Activated T-cell treated with anti-CD3 and anti-CD28 coated beads, Interleukin-2, amount 50 U/mL, for 72 hours (primary cell): ENCODE measurements at regions not wholly inside any gene's neighbourhood (a gene's known extent, or its start where the extent isn't known, plus 50 kb on each side); places are given as distances from the start of the nearest gene placed in this dataset.
"Not testable (repeated sequence)": the region's sequence is repeated elsewhere in the genome, so short reads cannot be mapped to it uniquely, and the experiment has no call there.

Experiments
- ATAC-seq, 2 donors: fragments of 150-1000 bp; cut with Tn5 transposase; replicated peaks in 1 of 2; 2 replicates each; pipeline ENCODE4 v1.10.0; 2021; ENCODE audit warnings: moderate library complexity in 2 of 2, mild to moderate bottlenecking in 1 of 2
- DNase-seq, 2 donors: peaks; one replicate each; pipeline ENCODE4 v3.0.0; 2021 to 2022; ENCODE audit warnings: mixed read lengths in 1 of 2
- H3K27ac Mint-ChIP-seq: one replicate; pipeline ENCODE4 v1.8.0; 2022; ENCODE audit warnings: mild to moderate bottlenecking, moderate library complexity, mixed read lengths
- H3K27me3 Mint-ChIP-seq: one replicate; pipeline ENCODE4 v1.8.0; 2022; ENCODE audit warnings: low read depth, mixed read lengths
- H3K36me3 Mint-ChIP-seq, 2 donors: one replicate each; pipeline ENCODE4 v1.8.0; 2022; ENCODE audit warnings: mixed read lengths in 2 of 2, mild to moderate bottlenecking in 1 of 2; ENCODE audit not compliant: insufficient read depth in 2 of 2
- H3K4me1 Mint-ChIP-seq: one replicate; pipeline ENCODE4 v1.8.0; 2022; ENCODE audit warnings: low read depth, mixed read lengths
- H3K4me3 Mint-ChIP-seq, 2 donors: one replicate each; pipeline ENCODE4 v1.8.0; 2022; ENCODE audit warnings: mild to moderate bottlenecking in 2 of 2, mixed read lengths in 2 of 2, moderate library complexity in 2 of 2
- H3K9me3 Mint-ChIP-seq, 2 donors: one replicate each; pipeline ENCODE4 v1.8.0; 2022; ENCODE audit warnings: mixed read lengths in 2 of 2

GRCh38 chr13:97544031-97544765, 110.2 kb downstream of the RAP2A start:
- H3K4me3 Mint-ChIP-seq = no peak overlapping the region
- H3K36me3 Mint-ChIP-seq = peaks cover 0 to 2% of the 10 kb centered on the region in 2 donors
- H3K27me3 Mint-ChIP-seq = peaks cover 14% of the 10 kb centered on the region

DNA sequence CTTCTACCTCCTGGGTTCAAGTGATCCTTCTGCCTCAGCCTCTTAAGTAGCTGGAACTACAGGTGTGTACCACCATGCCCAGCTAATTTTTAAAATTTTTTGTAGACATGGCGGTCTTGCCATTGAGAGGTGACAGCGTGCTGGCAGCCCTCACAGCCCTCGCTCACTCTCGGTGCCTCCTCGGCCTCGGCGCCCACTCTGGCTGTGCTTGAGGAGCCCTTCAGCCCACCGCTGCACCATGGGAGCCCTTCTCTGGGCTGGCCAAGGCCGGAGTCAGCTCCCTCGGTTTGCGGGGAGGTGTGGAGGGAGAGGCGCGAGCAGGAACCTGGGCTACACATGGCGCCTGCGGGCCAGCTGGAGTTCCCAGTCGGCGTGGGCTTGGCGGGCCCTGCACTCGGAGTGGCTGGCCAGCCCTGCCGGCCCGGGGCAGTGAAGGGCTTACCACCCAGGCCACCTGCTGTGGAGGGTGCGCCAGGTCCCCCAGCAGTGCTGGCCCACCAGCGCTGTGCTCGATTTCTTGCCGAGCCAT, 111.1 kb downstream of the RAP2A start:
- not testable (repeated sequence) for DNase-seq, H3K36me3 Mint-ChIP-seq, H3K27ac Mint-ChIP-seq, H3K4me3 Mint-ChIP-seq, H3K4me1 Mint-ChIP-seq, ATAC-seq, H3K9me3 Mint-ChIP-seq
- H3K27me3 Mint-ChIP-seq = peaks cover 14% of the 10 kb centered on the region

More at GRCh38 chr13:97544031-97544765, 110.2 kb downstream of the RAP2A start:
- Mint-ChIP-seq H3K27ac (no peak overlapping the region), H3K9me3 (no peaks in the 10 kb centered on the region), H3K4me1 (peaks cover 5% of the 10 kb centered on the region)
- no peak for DNase-seq
- no peak for ATAC-seq

GRCh38 chr13:97548138-97548537, 114.2 kb downstream of the RAP2A start:
- peaks cover 5% of the 10 kb centered on the region for H3K4me1 Mint-ChIP-seq
- no peak overlapping the region for H3K4me3 Mint-ChIP-seq
- ATAC-seq (no peak), DNase-seq (no peak)
- peaks cover 5% of the 10 kb centered on the region for H3K27me3 Mint-ChIP-seq
- H3K36me3 Mint-ChIP-seq = peaks cover 0 to 2% of the 10 kb centered on the region in 2 donors
- no peak overlapping the region for H3K27ac Mint-ChIP-seq
- no peaks in the 10 kb centered on the region for H3K9me3 Mint-ChIP-seq

GRCh38 chr13:97548711-97549110, 114.7 kb downstream of the RAP2A start:
- Mint-ChIP-seq H3K27me3 (peaks cover 5% of the 10 kb centered on the region), H3K9me3 (no peaks in the 10 kb centered on the region), H3K27ac (no peak overlapping the region), H3K4me3 (no peak overlapping the region), H3K36me3 (peaks cover 0 to 2% of the 10 kb centered on the region in 2 donors), H3K4me1 (peaks cover 5% of the 10 kb centered on the region)
- DNase-seq (no peak), ATAC-seq (no peak)

DNA sequence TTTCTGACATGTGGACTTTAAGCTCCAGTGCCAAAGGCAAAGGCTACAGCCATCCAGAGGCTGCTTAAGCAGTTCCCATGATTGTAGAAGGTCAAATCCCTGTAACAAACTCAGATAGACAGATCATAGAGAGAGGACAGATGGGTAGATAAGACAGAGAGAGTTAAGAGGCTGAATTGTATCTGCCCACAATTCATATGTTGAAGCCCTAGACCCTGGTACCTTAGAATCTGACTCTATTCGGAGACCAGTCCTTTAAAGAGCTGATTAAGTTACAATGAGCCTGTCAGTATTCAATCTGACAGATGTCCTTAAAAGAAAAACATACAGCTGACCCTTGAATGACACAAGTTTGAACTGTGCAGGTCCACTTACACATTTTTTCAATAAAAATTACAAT, 115.2 kb downstream of the RAP2A start:
- H3K9me3 Mint-ChIP-seq = no peaks in the 10 kb centered on the region
- peaks cover 5% of the 10 kb centered on the region for H3K4me1 Mint-ChIP-seq
- peaks cover 0 to 2% of the 10 kb centered on the region in 2 donors for H3K36me3 Mint-ChIP-seq
- DNase-seq = no peak
- H3K27ac Mint-ChIP-seq = no peak overlapping the region
- no peak for ATAC-seq
- H3K4me3 Mint-ChIP-seq = no peak overlapping the region
- peaks cover 5% of the 10 kb centered on the region for H3K27me3 Mint-ChIP-seq

DNA sequence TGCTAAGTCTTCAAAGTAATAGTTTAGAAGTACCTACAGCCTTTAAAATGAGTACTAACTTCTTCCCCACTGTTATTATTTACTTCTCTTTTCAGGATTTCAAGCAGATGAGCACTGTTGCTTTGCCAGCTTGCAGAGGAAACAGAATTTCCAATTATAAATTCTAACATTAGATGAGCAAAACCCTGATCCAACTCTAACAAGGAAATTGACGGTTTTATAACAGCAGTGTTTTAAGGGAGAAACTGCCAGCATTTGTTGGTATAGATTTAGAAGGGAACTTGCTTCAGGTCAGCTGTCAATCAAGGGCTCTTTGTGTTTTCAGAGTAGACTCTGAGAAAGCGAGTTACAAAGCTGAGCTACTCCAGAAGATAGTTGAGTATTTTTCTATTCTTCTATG, 120.5 kb downstream of the RAP2A start:
- H3K27ac Mint-ChIP-seq = no peak overlapping the region
- no peak overlapping the region for H3K4me3 Mint-ChIP-seq
- H3K9me3 Mint-ChIP-seq = no peaks in the 10 kb centered on the region
- DNase-seq (no peak), ATAC-seq (no peak)
- no peaks in the 10 kb centered on the region for H3K36me3 Mint-ChIP-seq
- H3K4me1 Mint-ChIP-seq = no peaks in the 10 kb centered on the region
- no peaks in the 10 kb centered on the region for H3K27me3 Mint-ChIP-seq

GRCh38 chr13:97555034-97555433, 121.1 kb downstream of the RAP2A start:
- Mint-ChIP-seq H3K27me3 (no peaks in the 10 kb centered on the region), H3K36me3 (no peaks in the 10 kb centered on the region), H3K9me3 (no peaks in the 10 kb centered on the region), H3K27ac (no peak overlapping the region), H3K4me1 (no peaks in the 10 kb centered on the region), H3K4me3 (no peak overlapping the region)
- ATAC-seq (no peak), DNase-seq (no peak)

GRCh38 chr13:97559030-97559429, 125.1 kb downstream of the RAP2A start:
- H3K9me3 Mint-ChIP-seq = no peaks in the 10 kb centered on the region
- H3K4me3 Mint-ChIP-seq = no peak overlapping the region
- H3K4me1 Mint-ChIP-seq = no peaks in the 10 kb centered on the region
- ATAC-seq (no peak), DNase-seq (no peak)
- no peaks in the 10 kb centered on the region for H3K36me3 Mint-ChIP-seq
- no peak overlapping the region for H3K27ac Mint-ChIP-seq
- H3K27me3 Mint-ChIP-seq = no peaks in the 10 kb centered on the region

- DNase-seq (no peak), ATAC-seq (no peak)
- Mint-ChIP-seq H3K27ac (no peak overlapping the region), H3K4me3 (no peak overlapping the region), H3K9me3 (no peaks in the 10 kb centered on the region), H3K36me3 (no peaks in the 10 kb centered on the region), H3K4me1 (no peaks in the 10 kb centered on the region), H3K27me3 (peaks cover 5% of the 10 kb centered on the region)
These were observed 126.0 kb downstream of the RAP2A start for GRCh38 chr13:97559981-97560380.

- H3K27me3 Mint-ChIP-seq = peaks cover 13% of the 10 kb centered on the region
- H3K9me3 Mint-ChIP-seq = no peaks in the 10 kb centered on the region
These were observed 127.2 kb downstream of the RAP2A start for GRCh38 chr13:97561182-97561581.

DNA sequence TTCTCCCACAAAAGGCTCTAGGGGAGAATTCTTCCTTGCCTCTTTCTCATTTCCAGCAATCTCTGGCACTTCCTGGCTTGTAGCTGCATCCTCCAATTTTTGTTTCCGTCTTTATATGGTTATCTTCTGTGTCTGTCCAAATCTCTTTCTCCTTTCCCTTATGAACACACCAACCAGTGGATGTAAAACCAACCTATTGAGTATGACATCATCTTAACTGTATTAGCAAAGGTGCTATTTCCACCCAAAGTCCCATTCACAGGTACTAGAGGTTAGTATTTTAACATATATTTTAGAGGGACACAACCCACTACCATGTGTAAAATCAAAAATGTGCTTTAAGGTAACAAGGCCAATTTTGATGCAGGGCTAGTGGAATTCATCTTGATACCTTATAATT, 129.0 kb downstream of the RAP2A start:
- peaks cover 24% of the 10 kb centered on the region for H3K27me3 Mint-ChIP-seq
- no peak overlapping the region for H3K27ac Mint-ChIP-seq
- ATAC-seq (no peak), DNase-seq (no peak)
- H3K9me3 Mint-ChIP-seq = no peaks in the 10 kb centered on the region
- no peak overlapping the region for H3K4me3 Mint-ChIP-seq
- H3K36me3 Mint-ChIP-seq = no peaks in the 10 kb centered on the region
- no peaks in the 10 kb centered on the region for H3K4me1 Mint-ChIP-seq

More at GRCh38 chr13:97561182-97561581, 127.2 kb downstream of the RAP2A start:
- Mint-ChIP-seq H3K27ac (no peak overlapping the region), H3K4me1 (no peaks in the 10 kb centered on the region), H3K4me3 (no peak overlapping the region), H3K36me3 (no peaks in the 10 kb centered on the region)
- DNase-seq (no peak), ATAC-seq (no peak)

GRCh38 chr13:97564956-97565355, 131.0 kb downstream of the RAP2A start:
- Mint-ChIP-seq H3K9me3 (no peaks in the 10 kb centered on the region), H3K36me3 (no peaks in the 10 kb centered on the region), H3K4me1 (no peaks in the 10 kb centered on the region), H3K4me3 (no peak overlapping the region), H3K27me3 (peaks cover 39% of the 10 kb centered on the region), H3K27ac (no peak overlapping the region)
- ATAC-seq = no peak
- no peak for DNase-seq

GRCh38 chr13:97565906-97566305, 131.9 kb downstream of the RAP2A start:
- no peaks in the 10 kb centered on the region for H3K4me1 Mint-ChIP-seq
- H3K36me3 Mint-ChIP-seq = no peaks in the 10 kb centered on the region
- H3K9me3 Mint-ChIP-seq = no peaks in the 10 kb centered on the region
- H3K27me3 Mint-ChIP-seq = peaks cover 41% of the 10 kb centered on the region
- no peak overlapping the region for H3K27ac Mint-ChIP-seq
- ATAC-seq (no peak), DNase-seq (no peak)
- no peak overlapping the region for H3K4me3 Mint-ChIP-seq

DNA sequence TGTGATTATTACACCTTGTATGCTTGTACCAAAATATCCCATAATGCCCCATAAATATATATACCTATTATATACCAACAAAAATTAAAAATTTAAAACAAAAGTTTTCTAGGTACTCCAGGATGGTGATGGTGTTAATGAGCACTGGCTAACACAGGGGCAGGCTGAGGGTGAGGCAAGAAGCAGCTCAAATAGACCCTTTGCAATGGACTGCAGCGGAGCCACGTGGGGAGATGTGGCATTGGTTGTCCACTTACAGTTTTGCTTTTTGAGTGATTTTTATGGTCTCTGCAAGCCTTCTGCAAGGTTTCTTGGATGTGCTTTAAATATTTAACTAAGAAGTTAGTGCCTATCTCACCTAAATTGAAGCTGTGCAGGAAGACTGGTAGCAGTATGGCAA, 132.9 kb downstream of the RAP2A start:
- Mint-ChIP-seq H3K27me3 (peaks cover 41% of the 10 kb centered on the region), H3K4me3 (no peak overlapping the region), H3K4me1 (no peaks in the 10 kb centered on the region), H3K9me3 (no peaks in the 10 kb centered on the region), H3K27ac (no peak overlapping the region), H3K36me3 (no peaks in the 10 kb centered on the region)
- DNase-seq = no peak
- ATAC-seq = no peak
